Occipital lobe (tissue), 1 donor: ENCODE measurements at regions not wholly inside any gene's neighbourhood (a gene's known extent, or its start where the extent isn't known, plus 50 kb on each side); places are given as distances from the start of the nearest gene placed in this dataset.

Source experiments
- DNase-seq: peaks from one replicate; lab custom pipeline; 2025; lab: John Stamatoyannopoulos, UW

DNA sequence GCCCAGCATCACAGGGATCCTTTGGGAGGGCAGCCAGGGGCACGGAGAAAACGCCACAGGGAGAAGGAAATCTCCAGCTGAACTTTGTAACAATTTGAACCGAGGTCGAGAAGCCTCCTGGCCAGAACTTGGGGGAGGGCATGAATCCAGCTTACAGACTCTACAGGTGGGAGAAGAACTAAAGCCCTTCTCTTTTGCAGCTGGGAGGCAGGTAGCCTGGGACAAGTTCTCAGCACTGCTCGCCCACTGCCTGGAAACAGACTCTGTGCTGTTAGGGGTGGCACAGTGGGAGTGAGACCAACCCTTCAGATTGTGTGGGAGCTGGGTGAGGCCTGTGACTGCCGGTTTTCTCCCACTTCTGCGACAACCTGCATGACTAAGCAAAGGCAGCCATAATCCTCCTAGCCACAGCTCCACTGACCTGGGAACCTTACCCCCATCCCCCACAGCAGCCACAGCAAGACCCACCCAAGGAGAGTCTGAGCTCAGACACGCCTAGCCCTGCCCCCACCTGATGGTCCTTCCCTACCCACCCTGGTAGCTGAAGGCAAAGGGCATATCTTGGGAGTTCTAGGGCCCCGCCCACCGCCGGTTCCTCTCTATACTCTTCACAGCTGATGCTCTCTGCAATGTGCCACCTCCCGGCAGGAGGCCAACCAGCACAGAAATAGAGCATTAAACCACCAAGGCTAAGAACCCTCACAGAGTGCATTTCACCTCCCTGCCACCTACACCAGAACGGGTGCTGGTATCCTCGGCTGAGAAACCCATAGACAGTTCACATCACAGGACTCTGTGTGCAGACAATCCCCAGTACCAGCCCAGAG, 136.0 kb upstream of the SIX2 start:
- DNase-seq = no peak

DNA sequence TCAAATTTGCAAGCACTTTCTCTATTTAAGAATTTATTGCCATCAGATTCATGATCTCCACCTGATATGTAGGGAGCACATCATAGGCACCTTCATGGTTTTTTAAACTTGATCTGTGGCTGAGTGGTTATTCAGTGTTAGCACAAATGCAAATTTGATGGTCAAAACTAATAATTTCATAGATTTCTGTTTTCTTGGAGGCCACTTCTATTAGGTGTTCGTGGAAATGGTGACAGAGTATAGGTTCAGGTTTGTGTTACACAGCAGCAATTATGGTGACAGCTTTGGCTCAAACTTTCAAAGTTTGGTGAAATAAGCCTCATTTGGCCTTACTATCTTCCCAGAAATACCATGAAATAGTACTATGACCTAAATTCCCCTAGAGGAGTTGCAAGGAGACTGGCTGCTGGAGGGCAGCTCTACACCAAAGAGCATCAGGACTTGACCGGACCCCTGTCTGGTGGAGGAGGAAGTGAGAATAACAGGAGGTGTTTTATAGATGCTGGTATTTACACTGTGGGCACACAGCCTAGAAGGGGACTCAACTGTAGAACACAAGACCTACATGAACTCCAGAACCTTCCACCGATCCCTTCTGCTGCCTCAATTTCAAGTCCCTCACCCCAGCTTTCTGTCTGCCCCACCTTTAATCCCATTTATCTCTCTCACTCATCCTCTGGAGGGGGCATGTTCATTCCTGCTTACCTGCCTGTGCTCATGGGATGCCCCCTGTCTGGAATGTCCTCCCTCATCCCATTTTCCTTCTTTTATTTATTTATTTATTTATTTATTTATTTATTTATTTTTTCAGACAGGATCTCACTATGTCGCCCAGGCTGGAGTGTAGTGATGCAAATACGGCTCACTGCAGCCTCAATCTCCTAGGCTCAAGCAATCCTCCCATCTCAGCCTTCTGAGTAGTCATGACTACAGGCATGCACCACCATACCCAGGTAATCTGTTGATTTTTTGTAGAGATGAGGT, 132.9 kb upstream of the SIX2 start:
- no peak for DNase-seq

DNA sequence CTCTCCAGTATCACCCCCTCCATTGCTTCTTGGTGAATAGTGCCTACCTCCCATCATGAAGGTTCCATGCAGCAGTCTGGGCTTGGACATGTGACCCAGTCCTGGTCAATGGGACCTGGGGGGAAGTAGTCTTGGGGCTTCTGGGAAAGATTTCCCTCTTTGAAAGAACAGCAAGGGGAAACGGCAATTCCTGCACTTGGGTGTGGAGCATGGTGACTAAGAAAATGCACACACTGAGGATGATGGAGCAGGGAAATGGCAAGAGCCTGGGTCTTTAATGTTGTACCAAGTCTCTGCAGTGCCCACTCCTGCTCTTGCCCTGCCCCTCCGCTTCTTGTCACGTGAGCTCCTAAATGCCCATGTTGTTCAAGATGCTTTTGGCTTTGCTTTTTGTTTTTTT, 131.4 kb upstream of the SIX2 start:
- DNase-seq = no peak

DNA sequence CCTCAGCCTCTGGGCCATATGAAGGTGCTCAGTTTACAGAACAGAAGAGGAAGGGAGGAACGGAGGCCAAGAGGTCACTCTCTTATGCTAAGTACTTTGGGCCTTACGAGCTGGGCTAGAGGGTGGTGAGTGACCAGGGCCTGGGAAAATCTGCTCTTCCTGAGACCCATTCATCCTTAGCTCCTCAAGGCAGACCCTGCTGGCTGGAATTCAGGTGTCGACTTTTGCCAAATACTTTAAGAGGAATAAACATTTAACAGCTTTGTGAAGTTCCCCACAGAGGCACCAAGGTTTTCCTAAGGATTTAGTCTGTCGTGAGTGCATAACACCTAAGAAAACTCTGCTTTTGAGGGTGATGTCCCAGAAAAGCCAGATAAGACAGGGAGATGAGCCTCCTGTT, 129.7 kb upstream of the SIX2 start:
- no peak for DNase-seq

DNA sequence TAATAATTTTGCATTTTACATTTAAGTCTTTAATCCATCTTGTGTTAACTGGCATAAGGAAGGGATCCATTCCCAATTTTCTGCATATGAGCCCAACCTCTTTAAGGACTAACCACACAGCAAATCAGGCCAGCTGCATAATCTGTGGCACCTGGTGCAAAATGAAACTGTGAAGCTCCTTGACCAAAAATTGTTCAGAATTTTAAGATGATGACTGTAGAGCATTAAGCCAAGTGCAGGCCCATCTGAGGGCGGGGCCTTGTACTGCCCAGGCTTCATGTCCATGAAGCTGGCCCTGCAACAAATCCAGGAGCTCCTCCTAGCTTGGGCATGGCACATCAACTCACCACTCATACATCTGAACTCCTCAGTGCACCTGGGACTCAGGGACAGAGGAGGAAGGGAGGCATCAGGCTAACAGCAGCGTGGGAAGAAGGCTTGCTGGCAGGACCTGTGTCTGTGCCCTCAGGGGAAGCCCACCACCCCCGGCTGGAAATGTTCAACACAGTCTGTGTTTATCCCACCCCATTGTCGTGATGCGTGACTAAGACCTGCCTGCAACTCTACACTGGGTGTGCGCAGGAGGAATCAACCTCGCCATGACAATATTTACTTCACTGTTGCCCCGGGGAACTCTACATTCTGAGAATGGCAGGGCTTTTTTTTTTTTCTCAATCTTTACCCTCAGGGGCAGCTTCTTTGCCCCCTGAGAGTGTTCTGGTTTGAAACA, 128.9 kb upstream of the SIX2 start:
- DNase-seq = no peak

DNA sequence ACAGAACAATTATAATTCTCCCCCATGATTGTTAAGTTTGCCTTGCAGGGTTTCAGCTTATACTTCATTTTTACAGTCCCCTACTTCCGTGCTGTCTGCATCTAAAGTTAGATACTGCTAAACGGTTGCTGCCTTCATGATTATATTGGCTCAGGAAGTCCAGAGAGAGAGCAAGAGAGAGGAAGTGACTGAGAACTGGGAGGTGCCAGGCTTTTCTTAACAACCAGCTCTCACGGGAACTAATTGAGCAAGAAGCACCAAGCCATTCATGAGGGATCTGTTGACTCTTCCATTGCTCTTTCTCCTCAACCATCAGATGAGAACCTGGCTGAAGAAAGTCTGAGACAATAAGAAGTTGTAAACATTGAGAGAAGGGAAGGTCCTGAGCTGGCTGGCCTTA, 125.5 kb upstream of the SIX2 start:
- no peak for DNase-seq

DNA sequence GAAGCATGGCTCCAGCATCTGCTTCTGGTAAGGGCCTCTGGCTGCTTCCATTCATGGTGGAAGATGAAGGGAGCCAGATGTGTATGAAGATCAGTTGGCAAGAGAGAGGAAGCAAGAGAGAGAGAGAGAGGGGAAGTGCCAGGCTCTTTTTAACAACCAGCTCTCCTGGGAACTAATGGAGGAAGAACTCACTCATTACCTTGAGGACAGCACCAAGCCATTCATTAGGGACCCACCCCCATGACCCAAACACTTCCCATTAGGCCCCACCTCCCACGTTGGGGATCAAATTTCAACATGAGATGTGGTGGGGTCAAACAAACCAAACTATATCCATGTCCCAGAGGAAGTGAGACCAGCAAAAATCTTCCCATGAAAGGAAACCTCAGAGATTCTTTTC, 124.8 kb upstream of the SIX2 start:
- DNase-seq = no peak

DNA sequence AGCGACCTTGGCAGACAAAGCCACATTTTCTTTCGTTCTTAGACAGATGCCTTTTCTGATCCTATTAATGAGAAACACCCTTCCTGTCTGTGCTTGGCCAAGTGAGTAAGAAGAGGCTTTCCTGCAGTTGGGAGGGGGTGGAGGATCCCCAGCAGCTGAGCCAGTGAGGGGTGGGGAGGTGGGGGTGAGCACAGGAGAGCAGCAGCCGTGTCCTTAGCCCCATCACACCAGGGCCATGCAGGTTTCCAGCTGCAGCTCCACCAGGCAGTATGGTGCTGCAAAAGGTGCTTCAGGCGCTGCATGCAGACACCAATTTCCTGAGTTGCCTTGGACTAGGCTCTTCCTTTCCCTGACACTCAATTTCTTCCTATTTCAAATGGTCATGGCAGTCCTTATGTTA, 123.3 kb upstream of the SIX2 start:
- DNase-seq = no peak

DNA sequence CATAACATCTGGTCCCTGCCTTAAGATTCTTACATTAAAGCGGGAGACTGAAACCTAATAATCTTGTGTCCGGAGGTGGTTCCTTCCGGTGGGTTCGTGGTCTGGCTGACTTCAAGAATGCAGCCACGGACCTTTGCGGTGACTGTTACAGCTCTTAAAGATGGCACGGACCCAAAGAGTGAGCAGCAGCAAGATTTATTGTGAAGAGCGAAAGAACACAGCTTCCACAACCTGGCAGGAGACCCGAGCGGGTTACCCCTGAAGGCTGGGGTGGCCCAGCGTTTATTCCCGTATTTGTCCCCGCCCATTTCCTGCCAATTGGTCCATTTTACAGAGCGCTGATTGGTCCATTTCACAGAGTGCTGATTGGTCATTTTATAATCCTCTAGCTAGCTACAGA, 122.3 kb upstream of the SIX2 start:
- DNase-seq = no peak

DNA sequence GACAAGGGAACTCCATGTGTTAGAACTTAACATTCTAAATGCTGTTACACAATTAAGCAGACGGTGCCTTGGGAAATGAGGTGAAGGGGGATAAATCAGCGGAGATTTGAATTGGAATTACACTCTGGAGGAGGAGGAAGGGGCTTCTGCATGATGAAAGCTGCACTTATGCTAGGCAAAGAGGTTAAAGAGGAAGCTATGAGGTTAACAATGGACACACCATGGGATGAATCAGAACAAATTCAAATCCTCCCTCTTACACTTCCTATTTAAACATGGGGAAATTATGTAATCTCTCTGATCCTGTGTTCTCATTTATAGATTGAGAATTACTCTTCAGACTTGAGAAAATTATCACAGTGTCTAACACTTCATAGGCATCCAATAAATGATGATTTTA, 121.5 kb upstream of the SIX2 start:
- DNase-seq = no peak

DNA sequence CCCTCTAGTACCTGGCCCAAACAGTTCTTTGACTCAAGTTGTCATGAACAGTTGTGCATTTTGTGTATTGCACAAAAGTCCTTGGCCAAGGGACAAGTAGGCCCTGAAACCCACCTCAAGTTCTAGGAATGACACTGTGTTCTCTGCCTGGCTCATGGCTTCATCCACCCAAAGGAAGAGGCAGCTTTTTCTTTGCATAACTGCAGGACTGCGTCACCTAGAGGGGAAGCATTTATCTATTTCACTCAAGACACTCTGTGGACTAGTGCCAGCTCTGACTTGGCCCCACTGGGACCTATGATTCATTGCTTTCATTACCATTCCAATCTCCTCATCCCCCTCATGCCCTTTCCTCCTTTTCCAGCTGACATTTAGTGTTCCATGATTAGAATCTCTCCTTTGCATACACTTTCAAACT, 119.3 kb upstream of the SIX2 start:
- no peak for DNase-seq

DNA sequence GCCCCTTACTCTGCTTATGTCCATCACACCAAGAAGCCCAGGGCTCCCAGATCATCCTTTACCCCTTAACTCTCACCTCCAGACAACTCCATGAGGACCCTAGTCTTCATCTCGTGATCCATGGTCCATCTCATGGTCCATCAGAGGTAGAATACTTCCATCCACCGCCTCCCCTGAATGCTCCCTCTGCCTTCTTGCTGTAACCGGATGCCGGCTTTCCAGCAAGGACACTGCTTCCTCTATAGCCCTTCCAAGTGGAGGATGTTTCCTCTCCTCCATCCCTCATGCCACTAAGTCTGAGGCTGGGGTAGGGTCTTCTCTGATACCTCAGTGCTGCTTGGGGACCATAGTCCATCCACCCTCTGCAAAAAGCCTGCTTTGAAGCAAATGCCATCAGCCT, 118.6 kb upstream of the SIX2 start:
- DNase-seq = no peak

DNA sequence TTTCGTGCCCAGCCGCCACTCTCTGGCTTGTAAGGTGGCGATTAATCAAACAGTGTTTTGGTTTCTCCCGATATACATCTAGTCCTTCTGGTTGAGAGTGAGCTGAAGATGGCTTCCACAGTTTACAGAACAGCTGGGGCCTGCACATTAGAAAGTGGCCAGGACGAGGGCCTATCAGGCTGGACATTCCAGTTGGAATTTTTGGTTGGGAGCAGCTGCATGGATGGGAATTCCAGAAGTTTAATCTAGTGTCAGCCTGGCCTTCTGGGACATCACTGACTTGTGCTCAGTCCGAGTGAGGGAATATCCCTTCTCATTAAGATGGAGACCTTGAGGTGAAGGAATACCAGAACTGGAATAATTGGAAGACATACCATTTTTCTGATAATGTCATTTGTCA, 118.1 kb upstream of the SIX2 start:
- no peak for DNase-seq

DNA sequence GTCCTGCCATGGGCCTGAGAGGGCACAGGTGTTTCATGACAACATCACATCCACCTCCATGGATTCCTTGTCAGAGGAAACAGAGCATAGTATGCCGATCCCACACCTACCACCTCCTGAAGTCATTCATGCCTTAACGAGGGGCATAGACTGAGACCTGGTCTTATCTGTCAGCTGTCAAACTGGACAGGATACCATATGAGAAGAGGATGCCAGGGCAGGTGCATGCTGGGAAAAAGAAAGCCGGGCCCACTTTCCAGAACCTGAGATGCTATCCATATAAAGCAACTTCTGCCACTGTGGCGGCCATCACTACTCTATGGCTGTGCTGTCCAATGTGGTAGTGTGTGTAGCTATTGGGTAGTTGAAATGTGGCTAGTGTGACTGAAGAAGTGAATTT, 116.0 kb upstream of the SIX2 start:
- no peak for DNase-seq

DNA sequence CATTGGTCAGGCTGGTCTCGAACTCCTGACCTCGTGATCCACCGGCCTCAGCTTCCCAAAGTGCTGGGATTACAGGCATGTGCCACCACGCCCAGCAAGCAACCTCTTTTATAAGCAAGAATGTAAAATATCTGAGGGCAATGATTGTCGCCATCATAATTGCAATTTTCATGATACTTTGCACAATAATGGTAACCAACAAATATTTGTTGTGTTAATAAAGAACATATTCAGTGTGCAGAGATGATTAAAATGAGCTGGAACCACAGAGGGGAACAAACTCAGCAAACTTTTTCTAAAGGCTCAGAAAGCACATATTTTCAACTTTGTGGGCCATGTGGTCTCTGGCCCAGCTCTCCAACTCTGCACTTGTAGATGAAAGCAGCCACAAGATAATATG, 115.2 kb upstream of the SIX2 start:
- DNase-seq = no peak

DNA sequence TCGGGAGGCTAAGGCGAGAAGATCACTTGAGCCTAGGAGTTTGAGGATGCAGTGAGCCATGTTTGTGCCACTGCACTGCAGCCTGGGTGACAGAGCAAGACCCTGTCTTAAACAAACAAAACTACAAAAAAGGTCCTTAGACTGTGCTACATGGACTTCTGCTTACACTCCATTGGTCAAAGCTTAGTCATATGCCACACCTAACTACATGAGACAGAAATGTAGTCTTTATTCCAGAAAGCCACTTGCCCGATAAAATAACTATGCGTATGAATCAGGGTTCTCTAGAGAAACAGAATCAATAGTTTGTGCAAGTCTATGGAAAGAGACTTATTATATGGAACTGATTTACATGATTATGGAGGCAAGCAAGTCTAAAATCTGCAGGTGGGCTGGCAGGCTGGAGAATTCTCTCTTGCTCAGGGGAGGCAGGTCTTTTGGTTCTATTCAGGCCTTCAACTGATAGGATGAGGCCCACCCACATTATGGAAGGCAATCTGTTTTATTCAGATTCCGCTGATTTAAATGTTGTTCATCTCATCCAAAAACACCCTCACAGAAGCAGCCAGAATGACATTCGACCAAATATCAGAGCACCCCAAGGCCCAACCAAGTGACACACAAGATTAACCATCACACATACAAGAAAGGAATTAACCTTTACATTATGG, 114.4 kb upstream of the SIX2 start:
- no peak for DNase-seq

DNA sequence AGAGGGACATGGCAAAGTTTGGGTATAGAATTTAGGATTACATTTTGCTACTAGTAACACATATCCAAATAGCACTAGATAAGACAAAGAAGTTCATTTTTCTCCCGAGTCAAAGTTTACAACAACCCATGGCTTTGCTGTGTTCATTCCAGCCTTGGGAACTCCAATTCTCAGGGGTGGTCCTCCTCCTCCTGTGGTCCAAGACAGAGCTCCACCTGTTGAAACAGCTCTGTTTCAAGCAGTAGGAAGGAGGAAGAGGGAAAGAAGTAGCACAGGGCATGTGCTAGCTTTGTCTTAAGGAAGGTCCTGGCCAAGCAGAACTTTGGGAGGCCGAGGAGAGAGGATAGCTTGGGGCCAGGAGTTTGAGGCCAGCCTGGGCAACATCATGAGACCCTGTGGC, 113.8 kb upstream of the SIX2 start:
- no peak for DNase-seq

DNA sequence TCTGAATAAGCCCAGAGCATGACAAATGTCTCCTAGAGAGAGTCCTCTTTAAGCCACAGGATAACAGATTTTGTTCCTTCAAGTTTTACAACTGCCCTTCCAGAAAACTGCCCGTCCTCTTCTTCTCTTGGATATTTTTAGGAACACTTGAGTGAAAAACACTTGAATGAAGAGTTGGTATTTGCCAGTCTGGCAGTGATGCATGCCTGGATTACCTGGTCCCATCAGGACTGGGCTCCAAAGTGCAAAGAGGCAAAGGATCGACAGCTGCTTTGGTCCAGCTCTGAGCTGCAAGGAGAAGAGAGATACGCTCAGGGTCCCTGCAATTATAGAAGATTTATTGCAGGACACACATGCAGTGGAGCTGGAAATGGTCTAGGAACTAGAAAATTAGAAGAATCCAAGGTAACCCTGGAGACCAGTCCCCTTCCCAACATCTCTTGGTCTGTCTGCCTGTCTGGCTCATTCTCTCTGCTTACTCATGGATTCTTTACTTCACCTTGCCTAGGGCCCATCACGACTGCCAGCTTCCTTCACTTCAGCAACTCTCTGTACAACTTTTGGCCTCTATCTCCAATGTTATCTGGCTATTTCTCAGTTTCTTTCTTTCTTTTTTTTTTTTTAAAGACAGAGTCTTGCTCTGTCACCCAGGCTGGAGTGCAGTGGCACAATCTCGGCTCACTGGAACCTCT, 112.1 kb upstream of the SIX2 start:
- DNase-seq = no peak

DNA sequence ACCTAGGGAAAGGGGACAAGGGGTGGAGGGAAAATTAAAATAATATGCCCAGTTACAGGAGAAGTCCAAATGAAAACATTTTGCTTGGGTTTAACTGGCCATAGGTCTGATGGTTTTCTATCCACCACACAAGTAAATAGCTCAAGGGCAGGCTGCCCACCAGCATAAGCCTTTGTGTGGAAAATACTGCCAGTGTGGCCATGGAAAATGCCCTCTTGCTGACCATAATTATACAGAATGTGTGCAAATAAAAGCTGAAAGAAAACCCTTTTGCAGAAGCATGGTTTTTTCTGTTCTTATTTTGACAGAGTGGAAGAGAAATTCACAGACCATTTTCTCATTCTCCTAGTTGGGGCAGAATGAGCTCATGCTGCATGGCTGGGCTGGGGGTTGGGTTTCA, 111.3 kb upstream of the SIX2 start:
- DNase-seq = no peak

DNA sequence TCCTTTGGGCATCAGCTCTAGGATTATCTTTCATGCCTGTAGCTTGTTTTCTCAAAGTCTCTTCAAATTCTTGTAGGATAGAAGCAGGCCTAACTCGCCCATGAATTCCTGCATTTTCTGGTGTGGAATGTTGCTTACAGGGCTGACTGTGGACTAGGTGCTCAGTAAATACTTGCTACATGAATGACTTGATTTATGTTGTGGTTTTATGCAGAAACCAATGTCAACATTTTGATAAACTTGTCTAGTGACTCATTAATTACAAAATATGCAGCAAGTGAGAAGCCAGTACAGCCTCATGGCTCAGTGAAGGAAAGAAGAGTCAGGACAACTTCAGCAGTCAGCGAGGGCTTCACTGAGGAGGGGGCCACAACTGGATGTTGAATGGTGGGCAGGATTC, 110.6 kb upstream of the SIX2 start:
- DNase-seq = no peak

DNA sequence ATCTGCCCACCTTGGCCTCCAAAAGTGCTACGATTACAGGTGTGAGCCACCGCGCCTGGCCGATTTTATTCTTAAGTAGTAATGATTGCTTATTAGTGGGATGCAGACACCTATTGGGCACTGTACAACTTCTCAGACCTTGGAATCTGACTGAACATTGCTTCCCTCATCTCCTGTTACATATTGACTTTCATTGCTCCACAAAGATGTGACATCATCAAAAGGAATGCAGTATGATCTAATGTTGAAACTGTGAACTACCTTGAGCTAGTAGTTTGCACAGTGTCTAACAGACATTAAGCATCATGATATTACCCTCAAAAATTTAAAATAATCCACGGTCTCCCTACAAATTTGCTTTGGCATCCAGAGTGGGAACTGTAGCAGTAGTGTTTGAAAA, 109.8 kb upstream of the SIX2 start:
- no peak for DNase-seq
